IPS DF 4.7 (cell line): ENCODE measurements at regions not wholly inside any gene's neighbourhood (a gene's known extent, or its start where the extent isn't known, plus 50 kb on each side); places are given as distances from the start of the nearest gene placed in this dataset.

Source experiments
- DNase-seq: peaks from one replicate; pipeline ENCODE4 v3.0.0-alpha.2; 2013; ENCODE audit warnings: low spot score; ENCODE audit errors: extremely low read depth

- no peak for DNase-seq
Measured at GRCh38 chr4:163621821-163622220, 127.3 kb downstream of the TMA16 start.

DNA sequence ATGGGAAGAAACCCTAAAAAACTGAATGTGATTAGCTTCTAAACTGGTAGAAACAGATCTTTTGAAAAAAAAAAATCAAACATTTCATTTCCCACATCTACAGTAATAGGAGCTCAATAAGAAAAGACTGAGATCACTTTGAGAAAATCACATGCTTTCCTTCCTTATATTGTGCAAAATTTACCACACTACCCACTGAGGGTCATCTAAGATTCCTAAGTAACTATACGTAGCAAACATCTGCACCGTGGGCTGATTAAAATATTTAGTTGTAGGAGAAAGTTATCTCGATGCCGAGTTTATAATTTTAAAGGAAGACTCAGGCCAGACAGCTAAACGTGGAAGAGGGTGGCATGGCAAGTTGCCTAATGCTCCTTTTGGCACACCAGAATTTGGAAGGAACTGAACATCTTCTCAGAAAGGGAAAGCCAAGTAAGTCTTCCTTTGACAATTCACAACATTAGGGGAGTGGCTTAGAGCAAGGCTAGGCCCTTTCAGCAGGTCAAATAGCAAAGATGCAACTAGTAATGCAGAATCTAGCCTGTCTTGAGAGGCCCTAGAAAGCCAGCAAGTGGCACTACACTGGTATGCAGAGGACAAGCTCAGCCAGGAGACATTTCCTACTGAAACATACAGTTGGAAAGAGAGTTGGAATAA, 128.0 kb downstream of the TMA16 start:
- no peak for DNase-seq

GRCh38 chr4:163623787-163624186, 129.3 kb downstream of the TMA16 start:
- no peak for DNase-seq

DNA sequence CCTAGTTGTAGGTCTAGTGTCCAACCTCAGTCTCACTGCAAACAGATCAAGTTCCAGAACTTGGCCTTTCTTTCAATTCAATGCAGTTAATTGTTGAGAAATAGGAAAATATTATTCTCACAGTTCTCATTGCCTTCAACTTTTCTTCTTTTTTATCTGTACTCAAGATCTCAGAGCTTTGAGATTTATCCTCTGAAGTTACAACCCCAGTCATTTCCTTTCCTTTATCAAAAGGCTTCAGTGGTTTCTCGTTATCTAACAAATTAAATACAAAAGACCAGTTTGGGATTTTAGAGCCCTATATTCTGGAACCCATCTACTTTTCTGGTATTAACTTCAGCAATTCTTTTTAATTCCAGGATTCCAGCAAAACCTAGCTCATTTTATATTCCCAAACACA, 130.2 kb downstream of the TMA16 start:
- DNase-seq = no peak

- DNase-seq = no peak
Measured at GRCh38 chr4:163631288-163631687, 136.8 kb downstream of the TMA16 start.

GRCh38 chr4:163638909-163639308, 144.4 kb downstream of the TMA16 start:
- no peak for DNase-seq

DNA sequence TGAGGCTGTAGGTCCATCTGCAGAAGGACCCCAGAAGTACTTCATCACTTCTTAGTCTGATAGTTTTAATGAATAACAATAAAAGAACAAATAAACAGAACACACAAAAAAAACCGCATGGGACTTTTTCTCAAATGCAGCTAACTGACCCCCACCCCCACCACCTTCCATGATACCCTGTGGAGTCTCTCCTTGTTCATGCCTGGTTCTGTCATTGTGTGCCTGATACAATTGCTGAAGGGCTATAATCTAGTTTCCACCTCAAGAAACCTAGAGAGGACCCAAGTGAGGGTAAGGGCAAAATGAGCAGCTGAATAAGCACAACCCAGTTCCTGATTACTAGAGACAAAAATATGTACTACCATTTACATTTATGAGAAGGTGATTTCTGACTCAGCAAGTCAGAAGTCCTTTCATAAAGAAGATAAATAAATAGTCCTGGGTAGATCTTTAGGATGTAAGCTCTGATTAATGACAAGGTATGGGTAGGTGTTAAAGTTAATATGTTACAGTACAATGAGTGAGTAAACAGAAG, 155.1 kb downstream of the TMA16 start:
- no peak for DNase-seq

DNA sequence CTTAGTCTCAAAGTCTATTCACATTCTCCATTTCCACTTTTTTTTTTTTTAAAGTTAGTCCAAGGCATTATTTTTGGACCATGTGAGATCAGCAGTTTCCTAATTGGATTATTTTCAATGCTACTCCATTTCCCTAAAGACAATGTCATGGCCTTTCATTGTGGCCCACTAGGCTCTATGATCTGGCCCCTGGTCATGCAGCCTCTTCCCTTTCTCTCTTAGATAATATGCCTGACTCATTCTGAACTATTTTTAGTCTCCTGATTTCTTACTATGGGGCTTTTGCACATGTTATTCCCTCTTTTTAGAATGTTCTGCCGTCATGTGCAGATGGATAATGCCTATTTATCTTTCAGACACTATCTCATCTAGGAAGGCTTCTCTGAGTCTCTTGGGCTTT, 157.3 kb downstream of the TMA16 start:
- no peak for DNase-seq

DNA sequence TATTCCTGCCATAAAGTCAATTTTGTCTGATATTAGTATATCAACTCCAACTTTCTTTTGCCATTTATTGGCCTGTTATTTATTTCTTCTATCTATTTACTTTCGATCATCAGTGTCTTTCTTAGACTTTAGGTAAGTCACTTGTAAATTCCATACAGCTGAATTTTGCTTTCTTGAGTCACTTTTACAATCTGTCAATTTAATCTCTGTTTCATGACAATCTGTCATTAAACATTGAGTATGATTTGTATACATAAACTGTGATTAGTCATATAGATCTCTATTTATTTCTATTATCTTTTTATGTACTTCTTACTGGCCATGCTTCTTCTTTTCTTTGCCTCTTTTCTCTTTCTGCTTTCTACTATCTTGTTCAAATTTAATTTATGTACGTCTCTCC, 160.1 kb downstream of the TMA16 start:
- DNase-seq = no peak

- no peak for DNase-seq
Measured at GRCh38 chr4:163660636-163661035, 166.1 kb downstream of the TMA16 start.

GRCh38 chr4:163662768-163663167, 168.3 kb downstream of the TMA16 start:
- DNase-seq = no peak

DNA sequence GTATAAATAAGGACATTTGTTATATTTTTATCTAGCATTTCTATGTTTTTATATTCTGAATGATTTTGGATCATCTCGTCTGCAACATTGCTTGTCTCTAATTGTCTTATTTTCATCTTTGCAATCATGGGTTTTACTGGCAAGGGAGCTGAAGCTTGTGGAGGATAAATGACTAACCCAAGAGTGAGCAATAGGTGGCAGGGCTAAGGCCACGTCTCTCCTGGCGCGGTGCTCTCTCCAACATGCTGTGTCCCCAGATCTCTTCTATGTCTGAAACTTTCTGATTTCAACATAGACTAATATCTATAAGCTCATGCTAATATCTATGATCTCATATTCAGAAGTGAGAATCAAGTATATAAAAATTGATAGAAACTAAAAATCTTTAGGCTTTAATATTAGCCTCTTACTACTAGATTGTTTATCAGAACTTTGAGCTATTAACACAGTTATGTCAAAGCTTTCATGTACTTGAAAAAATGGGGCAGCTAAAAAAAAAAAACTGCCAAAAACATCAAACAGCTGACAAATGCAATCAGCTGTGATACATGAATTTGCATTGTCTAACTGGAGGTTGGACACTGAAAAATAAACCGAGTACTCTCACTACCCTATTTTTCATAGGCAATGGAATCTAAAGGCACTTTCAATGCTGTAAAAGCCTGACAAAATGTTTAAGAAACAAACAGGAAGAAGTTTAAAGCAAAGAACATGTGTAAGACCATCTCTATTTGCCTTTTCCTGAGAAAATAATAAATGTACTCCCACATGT, 169.2 kb downstream of the TMA16 start:
- DNase-seq = no peak

- no peak for DNase-seq
Measured at GRCh38 chr4:163665101-163665500, 170.6 kb downstream of the TMA16 start.

DNA sequence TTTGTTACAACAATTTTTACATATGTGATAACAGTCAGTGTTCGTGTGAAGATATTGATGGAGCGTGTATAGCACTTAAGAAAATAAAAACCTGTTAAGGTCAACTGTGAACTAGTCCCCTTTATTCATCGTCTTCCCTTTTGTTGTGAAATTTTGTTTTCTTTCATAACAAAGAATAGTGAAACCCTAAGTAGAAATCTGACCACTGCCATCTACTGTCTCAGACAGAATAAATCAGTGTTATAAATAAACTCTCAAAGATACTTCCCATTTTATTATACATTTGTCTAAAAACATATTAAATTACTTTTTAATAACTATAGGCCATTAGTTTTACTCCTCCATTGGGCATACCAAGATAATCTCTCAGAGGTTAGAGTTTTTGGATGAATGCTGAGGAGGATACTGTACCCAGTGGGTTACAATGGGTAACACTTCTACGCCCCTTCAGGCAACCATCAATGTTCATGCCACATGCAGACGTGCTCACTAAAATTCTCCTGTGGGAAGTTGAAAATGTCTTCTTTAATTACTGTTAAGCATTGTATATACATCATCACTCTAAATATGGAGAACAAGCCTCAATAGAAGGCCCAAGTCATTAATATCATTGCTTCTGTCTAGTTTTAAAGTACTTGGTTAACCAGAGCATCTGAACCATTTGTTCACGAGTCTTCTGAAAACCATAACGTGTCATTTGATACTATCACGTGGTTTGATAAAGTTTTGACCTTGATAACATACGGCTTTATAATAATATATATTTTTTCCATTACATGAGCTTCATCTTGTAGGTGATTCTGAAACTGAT, 171.2 kb downstream of the TMA16 start:
- no peak for DNase-seq

DNA sequence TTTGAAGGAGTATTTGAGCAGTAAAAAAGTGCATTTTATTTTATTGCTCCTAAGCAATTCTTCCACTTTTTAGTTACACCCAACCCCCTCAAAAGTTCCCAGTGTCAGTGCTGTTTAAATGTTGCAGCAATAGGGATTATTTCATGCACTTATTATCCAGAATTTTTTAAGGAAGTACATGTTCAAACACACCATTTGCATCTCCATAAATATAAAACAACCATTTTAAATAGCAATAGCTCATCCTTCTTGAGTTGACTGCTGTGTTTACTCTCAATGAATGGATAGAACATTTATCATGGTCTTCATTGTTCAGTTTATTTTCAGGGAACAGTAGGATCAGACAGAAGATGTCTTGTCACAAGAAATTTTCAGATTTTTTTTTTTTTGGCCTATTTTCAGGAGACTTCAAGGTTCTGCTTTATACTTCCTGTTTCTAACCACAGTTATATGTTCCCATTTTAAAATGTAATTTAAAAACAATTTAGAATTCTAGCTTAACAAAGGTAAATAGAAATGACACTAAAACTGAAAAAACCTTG, 171.9 kb downstream of the TMA16 start:
- no peak for DNase-seq

GRCh38 chr4:163672751-163673150, 178.3 kb downstream of the TMA16 start:
- DNase-seq = no peak

DNA sequence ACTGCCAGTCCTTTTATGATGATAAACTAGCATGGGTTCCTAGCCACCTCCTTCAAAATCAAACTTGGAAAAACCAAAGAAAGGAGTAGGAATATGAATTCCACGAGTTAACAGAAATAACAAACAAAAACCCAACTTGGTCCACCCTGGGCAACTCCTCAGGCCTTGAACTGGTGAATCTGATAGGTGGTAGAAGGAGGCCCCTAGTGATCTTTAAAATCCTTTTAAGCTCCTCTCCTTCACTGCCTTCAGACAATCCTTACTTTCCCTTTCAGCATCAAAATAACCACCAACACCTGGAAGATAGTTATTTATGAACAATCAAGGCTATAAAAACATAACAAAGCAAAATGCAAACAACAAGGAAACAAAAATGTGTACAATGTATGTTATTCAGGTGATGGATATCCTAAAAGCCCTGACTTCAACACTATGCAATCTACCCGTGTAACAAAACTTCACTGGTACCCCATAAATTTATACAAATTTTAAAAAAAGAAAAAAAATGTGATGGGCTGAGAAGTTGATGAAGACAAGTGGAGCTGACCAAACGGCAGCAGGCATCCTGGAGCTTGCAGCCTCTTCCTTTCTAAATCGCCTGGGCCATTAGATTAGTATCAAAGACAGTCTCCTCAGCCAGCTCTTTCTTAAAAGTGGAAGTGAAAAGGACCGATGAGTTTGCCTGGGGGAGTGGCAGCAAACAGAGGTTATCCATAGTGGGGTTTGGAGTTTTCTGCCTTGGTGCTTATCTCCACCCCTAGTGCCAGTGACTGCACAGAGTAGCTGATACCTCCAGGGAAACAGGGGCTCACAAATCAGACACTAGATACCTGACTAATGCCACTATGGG, 179.6 kb downstream of the TMA16 start:
- no peak for DNase-seq

GRCh38 chr4:163679189-163679588, 184.7 kb downstream of the TMA16 start:
- DNase-seq = no peak

DNA sequence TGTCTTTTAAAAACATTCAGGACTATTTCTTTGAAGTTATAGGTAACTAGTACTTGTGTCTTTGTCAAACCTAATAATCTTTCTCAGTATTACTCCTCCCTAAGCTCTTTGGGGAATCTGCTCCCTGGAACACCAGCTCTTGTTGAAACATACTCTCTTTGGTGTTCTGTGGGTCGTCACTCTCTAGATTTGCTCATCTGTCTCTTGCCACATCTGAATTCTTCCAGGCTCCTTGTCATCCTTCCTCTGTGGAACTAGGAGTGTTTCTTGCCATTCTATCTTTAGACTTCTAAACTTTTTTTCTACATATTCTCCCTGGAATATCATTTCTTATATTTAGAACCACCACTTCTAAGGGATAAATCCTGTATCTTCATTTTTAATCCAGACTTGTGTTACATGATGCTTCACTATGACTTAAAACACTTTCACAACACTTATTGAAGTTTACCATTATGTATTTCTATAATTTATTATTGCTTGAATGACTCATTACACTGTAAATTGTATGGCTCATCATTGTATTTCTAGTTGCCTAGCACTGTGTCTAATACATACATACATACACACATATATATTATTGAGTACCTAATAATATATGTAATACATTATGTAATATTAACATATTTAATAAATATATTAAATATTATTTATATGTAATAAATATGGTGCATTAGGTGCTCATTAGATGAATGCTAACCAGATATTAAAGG, 186.1 kb downstream of the TMA16 start:
- DNase-seq = no peak

DNA sequence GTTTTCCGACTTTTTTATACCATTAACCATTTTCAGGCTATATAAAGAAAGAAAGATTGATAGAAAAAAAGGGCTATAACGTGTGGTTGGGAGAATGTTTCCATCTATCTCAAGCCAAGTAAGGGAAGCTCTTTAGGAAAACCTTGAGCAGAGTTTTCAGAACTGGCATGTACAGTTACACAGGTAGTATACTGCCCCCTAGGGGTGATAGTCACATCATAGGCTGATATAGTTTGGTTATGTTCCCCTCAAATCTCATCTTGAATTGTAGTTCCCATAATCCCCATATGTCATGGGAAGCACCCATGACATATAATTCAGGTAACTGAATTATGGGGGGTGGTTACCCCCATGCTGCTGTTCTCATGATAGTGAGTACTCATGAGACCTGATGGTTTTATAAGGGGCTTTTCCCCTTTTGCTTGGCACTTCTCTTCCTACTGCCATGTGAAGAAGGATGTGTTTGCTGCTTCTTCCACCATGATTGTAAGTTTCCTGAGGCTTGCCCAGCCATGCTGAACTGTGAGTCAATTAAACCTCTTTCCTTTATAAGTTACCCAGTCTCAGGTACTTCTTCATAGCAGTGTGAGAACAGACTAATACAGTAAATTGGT, 186.8 kb downstream of the TMA16 start:
- peak; percentile 38 for DNase-seq
